ENCODE measurements at regions not wholly inside any gene's neighbourhood (a gene's known extent, or its start where the extent isn't known, plus 50 kb on each side); places are given as distances from the start of the nearest gene placed in this dataset.

GRCh38 chr2:120406566-120406965 lies 60.6 kb downstream of the INHBB start:
- no peak for DNase-seq
- H3K4me1 ChIP-seq (ENCODE audit: insufficient read depth) = no peaks in the 10 kb centered on the region
- 78 to 82% (median 81%) methylated on average over 9 of the region's 9 CpGs for whole genome bisulfite sequencing, 3 donors
- H3K4me3 ChIP-seq = no peak overlapping the region
- H3K27ac ChIP-seq = no peak overlapping the region
- intact Hi-C loops (cut with DNase I) = no loop called here
- no peak for TF ChIP-seq CTCF (IDR thresholded peaks at IDR 0.05)
- TF ChIP-seq POLR2A (IDR thresholded peaks at IDR 0.05) = no peak
- TF ChIP-seq EP300 (IDR thresholded peaks at IDR 0.05) = no peak
- H3K9me3 ChIP-seq = no peaks in the 10 kb centered on the region
- no peaks in the 10 kb centered on the region for H3K27me3 ChIP-seq
- H3K36me3 ChIP-seq = no peaks in the 10 kb centered on the region

- TF ChIP-seq EP300 (IDR thresholded peaks at IDR 0.05) (no peak), POLR2A (IDR thresholded peaks at IDR 0.05) (no peak), CTCF (IDR thresholded peaks at IDR 0.05) (no peak)
- Histone ChIP-seq H3K4me3 (no peak overlapping the region), H3K27me3 (no peaks in the 10 kb centered on the region), H3K9me3 (no peaks in the 10 kb centered on the region), H3K4me1 (ENCODE audit: insufficient read depth) (no peaks in the 10 kb centered on the region), H3K27ac (no peak overlapping the region), H3K36me3 (no peaks in the 10 kb centered on the region)
- DNase-seq = no peak
- WGBS, 3 donors = 72 to 83% (median 80%) methylated on average over 3 of the region's 3 CpGs
- intact Hi-C loops (cut with DNase I) = no loop called here
These were observed 64.6 kb downstream of the INHBB start for GRCh38 chr2:120410487-120410886.

- DNase-seq = no peak
- whole genome bisulfite sequencing, 3 donors = 70 to 92% (median 81%) methylated on average over 1 of the region's 1 CpG
- Histone ChIP-seq H3K27me3 (no peaks in the 10 kb centered on the region), H3K4me1 (ENCODE audit: insufficient read depth) (no peaks in the 10 kb centered on the region), H3K9me3 (no peaks in the 10 kb centered on the region), H3K4me3 (no peak overlapping the region), H3K36me3 (no peaks in the 10 kb centered on the region), H3K27ac (no peak overlapping the region)
- intact Hi-C loops (cut with DNase I) = no loop called here
- TF ChIP-seq POLR2A (IDR thresholded peaks at IDR 0.05) (no peak), CTCF (IDR thresholded peaks at IDR 0.05) (no peak), EP300 (IDR thresholded peaks at IDR 0.05) (no peak)
These were observed 69.1 kb downstream of the INHBB start for GRCh38 chr2:120415060-120415459.

- no peak for DNase-seq
- TF ChIP-seq POLR2A (IDR thresholded peaks at IDR 0.05) (no peak), EP300 (IDR thresholded peaks at IDR 0.05) (no peak), CTCF (IDR thresholded peaks at IDR 0.05) (no peak)
- Histone ChIP-seq H3K36me3 (no peaks in the 10 kb centered on the region), H3K9me3 (no peaks in the 10 kb centered on the region), H3K27me3 (no peaks in the 10 kb centered on the region), H3K4me3 (no peak overlapping the region), H3K27ac (no peak overlapping the region), H3K4me1 (ENCODE audit: insufficient read depth) (no peaks in the 10 kb centered on the region)
- intact Hi-C loops (cut with DNase I) = no loop called here
- 95 to 97% (median 96%) methylated on average over 11 to 13 of the region's 13 CpGs for WGBS, 3 donors
These were observed 70.0 kb downstream of the INHBB start for GRCh38 chr2:120415728-120416509.
